Breast epithelium (tissue), 4 donors: ENCODE measurements at regions not wholly inside any gene's neighbourhood (a gene's known extent, or its start where the extent isn't known, plus 50 kb on each side); places are given as distances from the start of the nearest gene placed in this dataset.

Experiments used
- DNase-seq, 2 donors: peaks; one replicate each; pipeline ENCODE4 v3.0.0-alpha.2; 2019; ENCODE audit warnings: low spot score in 2 of 2
- H3K27ac ChIP-seq, 2 donors: fragments of 200-600 bp; sonication (generic) in 1 of 2; one replicate each; pipeline ENCODE4 v1.5.1; 2016 to 2019; ENCODE audit warnings: mild to moderate bottlenecking in 1 of 2
- H3K27me3 ChIP-seq, 2 donors: fragments of 200-600 bp; sonication (generic) in 1 of 2; one replicate each; pipeline versions ENCODE4 v1.5.1 to v1.6.0; 2017 to 2019; ENCODE audit warnings: control low read depth in 1 of 2, mild to moderate bottlenecking in 1 of 2
- H3K36me3 ChIP-seq: fragments of 200-600 bp; one replicate; pipeline ENCODE4 v1.5.1; 2019
- H3K4me1 ChIP-seq, 2 donors: fragments of 200-600 bp; sonication (generic); one replicate each; pipeline ENCODE4 v1.5.1; 2016 to 2019; ENCODE audit warnings: control low read depth in 1 of 2
- H3K4me3 ChIP-seq, 3 donors: fragments of 200-600 bp; sonication (generic); 1 replicate in 2 of 3; 2 replicates in 1 of 3; pipeline ENCODE4 v1.5.1; 2016 to 2019; ENCODE audit warnings: mild to moderate bottlenecking in 3 of 3, moderate library complexity in 2 of 3
- H3K9me3 ChIP-seq, 2 donors: fragments of 200-600 bp; sonication (generic) in 1 of 2; one replicate each; pipeline ENCODE4 v1.5.1; 2016 to 2019; ENCODE audit warnings: control low read depth in 1 of 2
- POLR2A ChIP-seq: fragments of 450-650 bp; IDR thresholded peaks from one replicate; pipeline ENCODE4 v1.6.1; 2016; ENCODE audit warnings: antibody characterized with exemption, mild to moderate bottlenecking, moderate library complexity
- POLR2AphosphoS5 ChIP-seq, 3 donors: sonication (generic); formaldehyde crosslinking; IDR thresholded peaks; one replicate each; pipeline ENCODE4 v1.6.1; 2017; ENCODE audit warnings: antibody characterized with exemption in 3 of 3
- intact Hi-C: fragments of 100-400 bp; cut with DNase I; formaldehyde crosslinking; loops from one replicate; pipeline ENCODE4 v1.15.1; 2023; ENCODE audit warnings: low total_unique reads
- TF ChIP-seq, protein P1 (sequence below), 3 donors: fragments of 450-650 bp; IDR thresholded peaks; one replicate each; pipeline ENCODE4 v1.5.1; 2016 to 2017; ENCODE audit warnings: antibody characterized with exemption in 3 of 3, mild to moderate bottlenecking in 3 of 3, moderate library complexity in 3 of 3

DNA sequence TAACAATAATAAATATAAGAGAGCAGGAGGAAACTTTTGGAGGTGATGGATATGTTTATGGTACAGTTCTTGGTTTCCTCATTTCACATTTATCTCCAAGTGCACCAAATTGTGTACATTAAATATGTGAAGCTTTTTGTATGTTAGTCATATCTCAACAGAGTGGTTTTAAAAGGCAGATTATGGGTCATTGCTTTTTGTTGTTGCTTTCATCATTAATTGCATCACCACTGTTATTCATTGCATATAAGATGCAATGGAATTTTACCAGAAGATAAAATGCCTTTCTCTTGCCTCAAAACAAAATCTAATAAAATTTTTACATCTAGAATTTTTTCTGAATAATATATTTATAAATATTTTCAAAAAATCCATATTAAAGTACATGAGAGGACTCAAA, 1198.9 kb upstream of the GBE1 start:
- TF ChIP-seq POLR2A (no peak), POLR2AphosphoS5 (IDR thresholded peaks at IDR 0.05) (no peak)
- TF ChIP-seq, protein P1, sequence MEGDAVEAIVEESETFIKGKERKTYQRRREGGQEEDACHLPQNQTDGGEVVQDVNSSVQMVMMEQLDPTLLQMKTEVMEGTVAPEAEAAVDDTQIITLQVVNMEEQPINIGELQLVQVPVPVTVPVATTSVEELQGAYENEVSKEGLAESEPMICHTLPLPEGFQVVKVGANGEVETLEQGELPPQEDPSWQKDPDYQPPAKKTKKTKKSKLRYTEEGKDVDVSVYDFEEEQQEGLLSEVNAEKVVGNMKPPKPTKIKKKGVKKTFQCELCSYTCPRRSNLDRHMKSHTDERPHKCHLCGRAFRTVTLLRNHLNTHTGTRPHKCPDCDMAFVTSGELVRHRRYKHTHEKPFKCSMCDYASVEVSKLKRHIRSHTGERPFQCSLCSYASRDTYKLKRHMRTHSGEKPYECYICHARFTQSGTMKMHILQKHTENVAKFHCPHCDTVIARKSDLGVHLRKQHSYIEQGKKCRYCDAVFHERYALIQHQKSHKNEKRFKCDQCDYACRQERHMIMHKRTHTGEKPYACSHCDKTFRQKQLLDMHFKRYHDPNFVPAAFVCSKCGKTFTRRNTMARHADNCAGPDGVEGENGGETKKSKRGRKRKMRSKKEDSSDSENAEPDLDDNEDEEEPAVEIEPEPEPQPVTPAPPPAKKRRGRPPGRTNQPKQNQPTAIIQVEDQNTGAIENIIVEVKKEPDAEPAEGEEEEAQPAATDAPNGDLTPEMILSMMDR (IDR thresholded peaks at IDR 0.05) = no peak
- H3K4me3 ChIP-seq = no peak overlapping the region
- intact Hi-C loops = no loop called here
- no peaks in the 10 kb centered on the region for H3K27me3 ChIP-seq
- no peaks in the 10 kb centered on the region for H3K9me3 ChIP-seq
- no peaks in the 10 kb centered on the region for H3K36me3 ChIP-seq
- no peak overlapping the region for H3K27ac ChIP-seq
- H3K4me1 ChIP-seq = no peaks in the 10 kb centered on the region
- DNase-seq = no peak

GRCh38 chr3:82957696-82958095, 1196.3 kb upstream of the GBE1 start:
- no peaks in the 10 kb centered on the region for H3K36me3 ChIP-seq
- H3K27ac ChIP-seq = no peak overlapping the region
- intact Hi-C loops = no loop called here
- DNase-seq = no peak
- no peaks in the 10 kb centered on the region for H3K27me3 ChIP-seq
- TF ChIP-seq, protein P1 (IDR thresholded peaks at IDR 0.05) = no peak
- TF ChIP-seq POLR2A = no peak
- no peak for TF ChIP-seq POLR2AphosphoS5 (IDR thresholded peaks at IDR 0.05)
- H3K9me3 ChIP-seq = no peaks in the 10 kb centered on the region
- no peak overlapping the region for H3K4me3 ChIP-seq
- no peaks in the 10 kb centered on the region for H3K4me1 ChIP-seq

GRCh38 chr3:82957079-82957478, 1195.6 kb upstream of the GBE1 start:
- DNase-seq = no peak
- Histone ChIP-seq H3K27ac (no peak overlapping the region), H3K27me3 (no peaks in the 10 kb centered on the region), H3K4me3 (no peak overlapping the region), H3K36me3 (no peaks in the 10 kb centered on the region), H3K9me3 (no peaks in the 10 kb centered on the region), H3K4me1 (no peaks in the 10 kb centered on the region)
- TF ChIP-seq POLR2AphosphoS5 (IDR thresholded peaks at IDR 0.05) = no peak
- no peak for TF ChIP-seq POLR2A
- TF ChIP-seq, protein P1 (IDR thresholded peaks at IDR 0.05) = no peak
- intact Hi-C loops = no loop called here

DNA sequence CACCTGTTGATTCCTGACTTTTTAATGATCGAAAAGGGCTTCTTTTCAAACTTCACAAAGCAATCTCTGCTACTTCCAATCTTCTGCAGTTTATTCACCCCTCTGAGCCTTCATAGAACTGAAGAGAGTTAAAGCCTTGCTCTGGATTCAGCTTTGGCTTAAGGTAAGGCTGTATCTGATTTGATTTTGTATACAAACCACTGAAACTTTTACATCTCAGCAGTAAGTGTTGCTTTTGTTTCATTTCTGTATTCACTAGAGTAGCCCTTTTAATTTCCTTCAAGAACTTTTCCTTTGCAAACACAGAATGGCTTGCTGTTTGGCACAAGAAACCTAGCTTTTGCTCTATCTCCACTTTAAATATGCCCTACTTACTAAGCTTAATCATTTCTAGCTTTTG, 1193.0 kb upstream of the GBE1 start:
- DNase-seq = no peak
- Histone ChIP-seq H3K27ac (no peak overlapping the region), H3K36me3 (no peaks in the 10 kb centered on the region), H3K4me3 (no peak overlapping the region), H3K9me3 (no peaks in the 10 kb centered on the region), H3K4me1 (no peaks in the 10 kb centered on the region), H3K27me3 (no peaks in the 10 kb centered on the region)
- intact Hi-C loops = no loop called here
- TF ChIP-seq POLR2A (no peak), POLR2AphosphoS5 (IDR thresholded peaks at IDR 0.05) (no peak)
- TF ChIP-seq, protein P1 (IDR thresholded peaks at IDR 0.05) = no peak

DNA sequence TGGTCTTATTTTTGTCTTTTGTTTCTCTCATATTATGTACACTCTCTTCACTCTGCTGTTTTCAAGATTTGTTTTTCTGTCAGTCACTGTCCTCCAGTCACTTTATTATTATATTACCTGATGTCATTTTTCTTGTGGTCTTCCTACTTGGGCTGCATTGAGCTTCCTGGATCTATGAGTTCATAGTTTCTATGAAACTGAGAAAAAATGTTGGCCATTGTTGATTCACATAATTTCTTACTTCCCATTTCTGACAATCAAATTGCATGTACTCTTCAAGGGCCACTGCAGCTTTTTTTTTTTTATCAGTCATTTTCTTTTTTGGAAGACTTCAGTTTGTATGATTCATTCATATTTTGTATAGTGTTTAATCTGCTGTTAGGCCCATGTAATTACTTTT, 1180.6 kb upstream of the GBE1 start:
- Histone ChIP-seq H3K9me3 (peaks cover 0 to 33% of the 10 kb centered on the region in 2 donors), H3K36me3 (no peaks in the 10 kb centered on the region), H3K27ac (no peak overlapping the region), H3K4me3 (no peak overlapping the region), H3K4me1 (no peaks in the 10 kb centered on the region), H3K27me3 (no peaks in the 10 kb centered on the region)
- intact Hi-C loops = no loop called here
- no peak for DNase-seq
- TF ChIP-seq POLR2A (no peak), POLR2AphosphoS5 (IDR thresholded peaks at IDR 0.05) (no peak)
- TF ChIP-seq, protein P1 (IDR thresholded peaks at IDR 0.05) = no peak
